Left lung (tissue), 4 donors: ENCODE measurements at regions not wholly inside any gene's neighbourhood (a gene's known extent, or its start where the extent isn't known, plus 50 kb on each side); places are given as distances from the start of the nearest gene placed in this dataset.

Experiments
- ATAC-seq: fragments of 200-7000 bp; cut with Tn5 transposase; one replicate; pipeline ENCODE4 v1.9.1; 2020; ENCODE audit warnings: moderate library complexity
- DNase-seq, 4 donors: peaks; one replicate each; pipeline ENCODE4 v3.0.0-alpha.2; 2013 to 2020
- H3K27ac ChIP-seq, 2 donors: fragments of 200-600 bp; sonication (generic) in 1 of 2; one replicate each; pipeline versions ENCODE4 v1.5.0 to v1.8.0; 2020 to 2021
- H3K27me3 ChIP-seq, 2 donors: fragments of 200-600 bp; sonication (generic) in 1 of 2; one replicate each; pipeline versions ENCODE4 v1.5.0 to v1.8.0; 2020 to 2021
- H3K36me3 ChIP-seq, 2 donors: fragments of 200-600 bp; sonication (generic) in 1 of 2; one replicate each; pipeline versions ENCODE4 v1.5.0 to v1.8.0; 2020 to 2021
- H3K4me1 ChIP-seq, 2 donors: fragments of 200-600 bp; one replicate each; pipeline ENCODE4 v1.8.0; 2021
- H3K4me3 ChIP-seq, 2 donors: fragments of 200-600 bp; sonication (generic) in 1 of 2; one replicate each; pipeline versions ENCODE4 v1.5.0 to v1.8.0; 2020 to 2021; ENCODE audit warnings: mild to moderate bottlenecking in 1 of 2
- H3K9me3 ChIP-seq, 2 donors: fragments of 200-600 bp; sonication (generic) in 1 of 2; one replicate each; pipeline versions ENCODE4 v1.5.0 to v1.8.0; 2020 to 2021
- intact Hi-C, 2 donors: fragments of 100-400 bp; cut with DNase I; formaldehyde crosslinking; loops; one replicate each; pipeline versions ENCODE4 v1.11.2 to v1.14.2; 2022
- TF ChIP-seq, protein P1 (sequence below), 2 donors: fragments of 200-600 bp; sonication (generic) in 1 of 2; IDR thresholded peaks; one replicate each; pipeline versions ENCODE4 v1.5.0 to v1.8.0; 2021; ENCODE audit warnings: antibody characterized with exemption in 2 of 2
- donor health status: DM: no; HTN: yes; CAD: no.
- donor health status: DM: no; HTN: no; CAD: no.

DNA sequence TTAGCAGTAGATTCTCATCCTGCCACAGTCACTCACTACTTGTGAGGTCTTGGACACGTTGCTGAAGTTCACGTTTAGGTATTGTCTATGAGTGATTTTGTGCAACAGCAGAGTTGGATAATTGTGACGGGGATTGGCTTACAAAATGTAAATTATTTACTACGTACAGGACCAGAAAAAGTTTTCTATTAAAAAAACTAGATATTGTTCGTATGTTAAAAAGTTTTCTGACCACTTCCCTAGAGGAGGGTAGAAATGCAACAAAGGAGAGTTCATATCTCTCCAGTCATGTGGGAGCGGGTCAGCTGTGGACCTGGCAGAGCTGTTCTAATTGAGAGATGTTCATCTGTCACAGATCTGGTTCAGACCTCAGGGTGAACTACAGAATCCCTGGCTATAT, 976.1 kb upstream of the NUDT12 start:
- H3K27me3 ChIP-seq: no peaks in the 10 kb centered on the region
- ATAC-seq (no peak), DNase-seq (peak in 2 of 4 donors; percentile 65 to 69)
- H3K36me3 ChIP-seq: no peaks in the 10 kb centered on the region
- TF ChIP-seq, protein P1, sequence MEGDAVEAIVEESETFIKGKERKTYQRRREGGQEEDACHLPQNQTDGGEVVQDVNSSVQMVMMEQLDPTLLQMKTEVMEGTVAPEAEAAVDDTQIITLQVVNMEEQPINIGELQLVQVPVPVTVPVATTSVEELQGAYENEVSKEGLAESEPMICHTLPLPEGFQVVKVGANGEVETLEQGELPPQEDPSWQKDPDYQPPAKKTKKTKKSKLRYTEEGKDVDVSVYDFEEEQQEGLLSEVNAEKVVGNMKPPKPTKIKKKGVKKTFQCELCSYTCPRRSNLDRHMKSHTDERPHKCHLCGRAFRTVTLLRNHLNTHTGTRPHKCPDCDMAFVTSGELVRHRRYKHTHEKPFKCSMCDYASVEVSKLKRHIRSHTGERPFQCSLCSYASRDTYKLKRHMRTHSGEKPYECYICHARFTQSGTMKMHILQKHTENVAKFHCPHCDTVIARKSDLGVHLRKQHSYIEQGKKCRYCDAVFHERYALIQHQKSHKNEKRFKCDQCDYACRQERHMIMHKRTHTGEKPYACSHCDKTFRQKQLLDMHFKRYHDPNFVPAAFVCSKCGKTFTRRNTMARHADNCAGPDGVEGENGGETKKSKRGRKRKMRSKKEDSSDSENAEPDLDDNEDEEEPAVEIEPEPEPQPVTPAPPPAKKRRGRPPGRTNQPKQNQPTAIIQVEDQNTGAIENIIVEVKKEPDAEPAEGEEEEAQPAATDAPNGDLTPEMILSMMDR (IDR thresholded peaks at IDR 0.05): no peak
- H3K4me3 ChIP-seq: no peak overlapping the region
- H3K9me3 ChIP-seq: no peaks in the 10 kb centered on the region
- intact Hi-C loops: no loop called here
- no peak overlapping the region for H3K27ac ChIP-seq
- no peaks in the 10 kb centered on the region for H3K4me1 ChIP-seq

DNA sequence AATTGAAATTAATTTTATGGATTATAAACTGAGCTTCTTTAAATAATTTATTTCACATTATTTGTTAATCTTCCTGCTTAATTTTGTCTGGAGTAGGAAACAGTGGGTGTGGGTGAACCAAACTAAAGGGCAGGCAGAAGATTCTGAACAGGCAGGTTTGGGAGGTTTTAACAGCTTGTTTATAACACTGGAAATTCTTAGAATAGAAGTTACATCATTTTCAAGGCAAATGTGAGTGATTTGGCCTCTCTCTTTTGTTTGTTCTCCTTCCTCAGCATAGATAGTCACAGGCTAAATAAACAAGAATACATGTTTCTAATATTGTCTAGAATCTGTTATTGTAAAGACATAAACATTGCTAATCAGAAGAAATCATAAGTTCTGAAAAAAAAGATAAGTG, 970.9 kb upstream of the NUDT12 start:
- no peaks in the 10 kb centered on the region for H3K9me3 ChIP-seq
- intact Hi-C loops: no loop called here
- ATAC-seq (no peak), DNase-seq (no peak)
- H3K27ac ChIP-seq: no peak overlapping the region
- TF ChIP-seq, protein P1 (IDR thresholded peaks at IDR 0.05): no peak
- H3K4me3 ChIP-seq: no peak overlapping the region
- H3K4me1 ChIP-seq: no peaks in the 10 kb centered on the region
- H3K27me3 ChIP-seq: no peaks in the 10 kb centered on the region
- H3K36me3 ChIP-seq: no peaks in the 10 kb centered on the region

DNA sequence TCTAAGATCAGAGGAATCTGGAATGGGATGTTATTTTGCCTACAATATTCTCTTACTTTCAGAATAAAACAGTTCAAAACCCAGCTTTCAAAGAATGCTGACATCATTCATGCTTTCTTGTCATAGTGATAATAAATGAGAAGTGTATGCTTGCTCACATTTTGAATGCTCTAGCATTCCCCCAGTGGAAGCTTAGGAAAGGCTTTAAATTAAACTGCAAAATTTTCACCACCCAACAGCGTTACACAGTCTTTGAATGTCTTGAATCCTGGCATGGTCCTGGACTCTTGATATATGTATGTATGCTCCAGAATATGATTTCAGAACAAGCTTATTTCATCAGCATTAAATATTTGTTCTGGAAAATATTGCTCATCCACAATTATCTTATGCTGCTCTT, 964.3 kb upstream of the NUDT12 start:
- no peaks in the 10 kb centered on the region for H3K36me3 ChIP-seq
- intact Hi-C loops: no loop called here
- no peaks in the 10 kb centered on the region for H3K27me3 ChIP-seq
- H3K27ac ChIP-seq: no peak overlapping the region
- ATAC-seq (no peak), DNase-seq (no peak)
- H3K9me3 ChIP-seq: no peaks in the 10 kb centered on the region
- H3K4me1 ChIP-seq: no peaks in the 10 kb centered on the region
- TF ChIP-seq, protein P1 (IDR thresholded peaks at IDR 0.05): no peak
- H3K4me3 ChIP-seq: no peak overlapping the region

DNA sequence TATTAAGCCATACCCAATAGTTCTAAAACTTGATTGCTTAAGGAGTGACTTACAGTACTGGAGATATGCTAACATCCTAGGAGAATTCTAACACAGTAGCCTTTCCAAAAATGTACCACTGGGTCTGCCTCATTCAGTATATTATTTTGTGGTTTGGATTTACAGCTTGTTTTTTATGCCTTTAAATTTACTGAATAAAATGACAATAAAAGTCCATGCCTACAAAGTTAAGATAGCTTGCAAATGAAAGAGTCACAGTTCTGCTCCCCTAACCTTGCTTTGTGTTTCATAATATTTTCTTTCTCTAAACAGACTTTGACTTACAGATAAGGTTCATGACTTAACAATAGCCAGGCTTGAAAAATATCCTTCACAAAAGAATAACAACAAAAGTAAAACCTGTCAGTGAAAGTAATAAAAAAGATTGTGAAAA, 951.1 kb upstream of the NUDT12 start:
- Histone ChIP-seq H3K9me3 (peaks cover 0 to 29% of the 10 kb centered on the region in 2 donors), H3K4me3 (no peak overlapping the region), H3K4me1 (no peaks in the 10 kb centered on the region), H3K27me3 (no peaks in the 10 kb centered on the region), H3K36me3 (no peaks in the 10 kb centered on the region), H3K27ac (no peak overlapping the region)
- TF ChIP-seq, protein P1 (IDR thresholded peaks at IDR 0.05): no peak
- intact Hi-C loops: no loop called here
- no peak for DNase-seq
- no peak for ATAC-seq

DNA sequence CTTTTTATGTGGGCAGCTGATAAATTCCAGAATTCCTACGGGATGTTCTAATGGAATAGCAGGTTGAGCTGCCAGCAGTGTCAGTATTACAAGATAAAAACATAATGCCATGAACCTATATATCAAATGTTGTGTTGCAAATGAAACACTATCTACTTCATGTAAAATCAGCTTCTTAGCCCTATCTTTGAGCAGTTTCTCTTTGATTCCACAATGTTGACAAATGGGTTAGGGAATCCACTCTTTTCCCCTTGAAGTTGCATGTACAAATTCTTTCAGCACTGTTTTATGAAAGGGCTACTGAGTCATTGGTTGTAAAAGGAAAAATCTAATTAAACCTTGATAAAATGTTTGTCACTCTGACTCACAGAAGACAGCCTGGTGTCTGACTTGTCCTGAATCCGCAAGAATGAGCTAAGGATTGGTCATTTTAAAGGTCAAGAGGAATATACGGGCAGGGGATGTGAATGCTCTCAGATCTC, 950.6 kb upstream of the NUDT12 start:
- no peak for ATAC-seq
- TF ChIP-seq, protein P1 (IDR thresholded peaks at IDR 0.05): no peak
- Histone ChIP-seq H3K27me3 (no peaks in the 10 kb centered on the region), H3K4me1 (no peaks in the 10 kb centered on the region), H3K4me3 (no peak overlapping the region), H3K27ac (no peak overlapping the region), H3K9me3 (peaks cover 0 to 29% of the 10 kb centered on the region in 2 donors), H3K36me3 (no peaks in the 10 kb centered on the region)
- intact Hi-C loops: no loop called here
- DNase-seq: no peak
